CD4-positive, alpha-beta T cell (primary cell): ENCODE measurements at regions not wholly inside any gene's neighbourhood (a gene's known extent, or its start where the extent isn't known, plus 50 kb on each side); places are given as distances from the start of the nearest gene placed in this dataset.
"Not testable (repeated sequence)": the region's sequence is repeated elsewhere in the genome, so short reads cannot be mapped to it uniquely, and the experiment has no call there.

Experiments
- ATAC-seq: fragments of 200-7000 bp; cut with Tn5 transposase; one replicate; pipeline ENCODE4 v1.10.0; 2022; ENCODE audit warnings: mild to moderate bottlenecking; ENCODE audit not compliant: poor library complexity
- CTCF ChIA-PET: fragments of 350-600 bp; sonication (Branson Sonifier 250); formaldehyde crosslinking; loops from one replicate; lab custom pipeline; 2021; ENCODE audit warnings: antibody characterized with exemption, inconsistent platforms; lab: Charles Lee
- POLR2A ChIA-PET: fragments of 350-600 bp; sonication (Branson Sonifier 250); formaldehyde crosslinking; loops from one replicate; lab custom pipeline; 2021; ENCODE audit warnings: antibody characterized with exemption, inconsistent platforms; lab: Charles Lee
- DNase-seq, 14 experiments: peaks; one replicate each; pipeline ENCODE4 v3.0.0-alpha.2; 2013 to 2020; ENCODE audit warnings: mixed read lengths in 2 of 14
- H3K27ac ChIP-seq, 2 donors: one replicate each; pipeline versions ENCODE4 v1.5.1 to v1.7.0; 2013; ENCODE audit warnings: low read length in 2 of 2, low read depth in 1 of 2, mild to moderate bottlenecking in 1 of 2
- H3K27me3 ChIP-seq, 2 experiments: 1 replicate in 1 of 2; 2 replicates in 1 of 2; pipeline versions ENCODE4 v1.6.1 to v1.7.0; 2013; ENCODE audit warnings: low read length in 2 of 2, control low read depth in 1 of 2, mild to moderate bottlenecking in 1 of 2, moderate library complexity in 1 of 2; ENCODE audit not compliant: insufficient read depth in 2 of 2, control insufficient read depth in 1 of 2
- H3K36me3 ChIP-seq: one replicate; pipeline ENCODE4 v1.6.1; 2013; ENCODE audit warnings: low read length, control low read depth; ENCODE audit not compliant: insufficient read depth
- H3K4me1 ChIP-seq: one replicate; pipeline ENCODE4 v1.6.1; 2013; ENCODE audit warnings: low read length, control low read depth; ENCODE audit not compliant: insufficient read depth
- H3K4me3 ChIP-seq: one replicate; pipeline ENCODE4 v1.5.1; 2013; ENCODE audit warnings: mild to moderate bottlenecking, low read length, moderate library complexity
- H3K9me3 ChIP-seq, 2 experiments: 1 replicate in 1 of 2; 2 replicates in 1 of 2; pipeline versions ENCODE4 v1.6.1 to v1.7.0; 2013; ENCODE audit warnings: low read length in 2 of 2, mild to moderate bottlenecking in 2 of 2, control low read depth in 1 of 2, moderate library complexity in 1 of 2; ENCODE audit not compliant: control insufficient read depth in 1 of 2, insufficient read depth in 1 of 2
- H3K27ac Mint-ChIP-seq: one replicate; pipeline ENCODE4 v1.8.0; 2020; ENCODE audit warnings: mixed read lengths
- H3K27me3 Mint-ChIP-seq: one replicate; pipeline ENCODE4 v1.8.0; 2021; ENCODE audit warnings: mixed read lengths
- H3K36me3 Mint-ChIP-seq: one replicate; pipeline ENCODE4 v1.8.0; 2021; ENCODE audit warnings: low read depth, mixed read lengths
- H3K4me1 Mint-ChIP-seq: one replicate; pipeline ENCODE4 v1.8.0; 2021; ENCODE audit warnings: low read depth, mixed read lengths
- H3K4me3 Mint-ChIP-seq: one replicate; pipeline ENCODE4 v1.8.0; 2020; ENCODE audit warnings: mild to moderate bottlenecking, mixed read lengths
- H3K9me3 Mint-ChIP-seq: one replicate; pipeline ENCODE4 v1.8.0; 2020; ENCODE audit warnings: mixed read lengths
- CTCF ChIP-seq: fragments of 200-600 bp; IDR thresholded peaks from one replicate; pipeline ENCODE4 v1.8.0; 2022; ENCODE audit warnings: antibody characterized with exemption, mild to moderate bottlenecking
- intact Hi-C, 2 experiments: fragments of 100-400 bp; cut with DNase I in 1 of 2; cut with micrococcal nuclease in 1 of 2; formaldehyde crosslinking; loops; one replicate each; pipeline versions ENCODE4 v1.15.1 to v1.9.0; 2023 to 2025; cut with DNase I, micrococcal nuclease

DNA sequence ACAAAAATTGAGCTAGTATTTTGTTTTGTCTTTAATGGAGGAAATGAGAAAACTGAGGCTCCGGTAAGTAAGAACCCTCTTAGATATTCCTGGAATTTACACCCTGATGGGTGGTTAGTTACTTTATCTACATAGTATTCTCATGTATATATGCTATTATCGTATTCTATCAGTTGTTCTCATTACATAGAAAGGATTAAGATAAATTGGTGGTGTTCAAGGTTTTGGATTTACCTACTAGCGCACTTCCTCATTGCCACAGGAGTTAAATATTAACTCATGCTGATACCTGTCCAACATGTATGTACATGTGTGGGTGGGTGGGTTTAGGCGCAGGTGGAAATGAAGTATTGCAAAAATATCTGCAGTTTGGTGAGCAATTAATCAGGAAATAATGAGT is 61.1 kb upstream of the IFNE start:
- Histone ChIP-seq H3K36me3 (no peaks in the 10 kb centered on the region), H3K27me3 (no peaks in the 10 kb centered on the region), H3K4me3 (no peak overlapping the region), H3K9me3 (no peaks in the 10 kb centered on the region), H3K4me1 (no peaks in the 10 kb centered on the region), H3K27ac (no peak overlapping the region)
- Mint-ChIP-seq H3K27me3 (no peaks in the 10 kb centered on the region), H3K4me1 (no peaks in the 10 kb centered on the region), H3K36me3 (no peaks in the 10 kb centered on the region), H3K27ac (no peak overlapping the region), H3K9me3 (no peaks in the 10 kb centered on the region), H3K4me3 (no peak overlapping the region)
- TF ChIP-seq CTCF, result no peak
- intact Hi-C loops, result no loop called here
- ATAC-seq (no peak), DNase-seq (no peak)
- ChIA-PET CTCF (no interaction called here), POLR2A (no interaction called here)

GRCh38 chr9:21543816-21544215 is 61.7 kb upstream of the IFNE start:
- H3K9me3 Mint-ChIP-seq, H3K27me3 ChIP-seq, H3K27me3 Mint-ChIP-seq, H3K4me1 Mint-ChIP-seq, DNase-seq, H3K27ac ChIP-seq, POLR2A ChIA-PET, H3K27ac Mint-ChIP-seq, H3K36me3 ChIP-seq, H3K9me3 ChIP-seq, H3K4me3 Mint-ChIP-seq, H3K4me1 ChIP-seq, intact Hi-C loops, CTCF ChIA-PET, ATAC-seq, H3K36me3 Mint-ChIP-seq, H3K4me3 ChIP-seq: not testable (repeated sequence)

- Mint-ChIP-seq H3K4me1 (peaks cover 18% of the 10 kb centered on the region), H3K9me3 (no peaks in the 10 kb centered on the region), H3K4me3 (no peak overlapping the region), H3K36me3 (no peaks in the 10 kb centered on the region), H3K27ac (no peak overlapping the region), H3K27me3 (no peaks in the 10 kb centered on the region)
- POLR2A ChIA-PET, result no interaction called here
- Histone ChIP-seq H3K4me1 (no peaks in the 10 kb centered on the region), H3K27me3 (no peaks in the 10 kb centered on the region), H3K9me3 (no peaks in the 10 kb centered on the region), H3K4me3 (no peak overlapping the region), H3K36me3 (no peaks in the 10 kb centered on the region), H3K27ac (no peak overlapping the region)
- ATAC-seq (no peak), DNase-seq (no peak)
- TF ChIP-seq CTCF, result no peak
- intact Hi-C loops, result no loop called here
- CTCF ChIA-PET, result no interaction called here
Observed at GRCh38 chr9:21546949-21547348, 64.8 kb upstream of the IFNE start.

- ChIA-PET POLR2A (no interaction called here), CTCF (no interaction called here)
Observed at GRCh38 chr9:21549251-21549765, 67.2 kb upstream of the IFNE start.

More at GRCh38 chr9:21549251-21549765, 67.2 kb upstream of the IFNE start:
- Mint-ChIP-seq H3K27ac (no peak overlapping the region), H3K36me3 (no peaks in the 10 kb centered on the region), H3K4me3 (no peak overlapping the region), H3K9me3 (no peaks in the 10 kb centered on the region), H3K27me3 (peaks cover 8% of the 10 kb centered on the region), H3K4me1 (peaks cover 18% of the 10 kb centered on the region)
- Histone ChIP-seq H3K36me3 (no peaks in the 10 kb centered on the region), H3K27ac (no peak overlapping the region), H3K4me1 (no peaks in the 10 kb centered on the region), H3K4me3 (no peak overlapping the region), H3K27me3 (no peaks in the 10 kb centered on the region), H3K9me3 (no peaks in the 10 kb centered on the region)
- DNase-seq (no peak), ATAC-seq (no peak)
- no peak for TF ChIP-seq CTCF
- intact Hi-C loops, result no loop called here
